ENCODE measurements at regions not wholly inside any gene's neighbourhood (a gene's known extent, or its start where the extent isn't known, plus 50 kb on each side); places are given as distances from the start of the nearest gene placed in this dataset.
A peak's percentile ranks its signal among the peaks of the same experiment; 100 is the strongest.

DNA sequence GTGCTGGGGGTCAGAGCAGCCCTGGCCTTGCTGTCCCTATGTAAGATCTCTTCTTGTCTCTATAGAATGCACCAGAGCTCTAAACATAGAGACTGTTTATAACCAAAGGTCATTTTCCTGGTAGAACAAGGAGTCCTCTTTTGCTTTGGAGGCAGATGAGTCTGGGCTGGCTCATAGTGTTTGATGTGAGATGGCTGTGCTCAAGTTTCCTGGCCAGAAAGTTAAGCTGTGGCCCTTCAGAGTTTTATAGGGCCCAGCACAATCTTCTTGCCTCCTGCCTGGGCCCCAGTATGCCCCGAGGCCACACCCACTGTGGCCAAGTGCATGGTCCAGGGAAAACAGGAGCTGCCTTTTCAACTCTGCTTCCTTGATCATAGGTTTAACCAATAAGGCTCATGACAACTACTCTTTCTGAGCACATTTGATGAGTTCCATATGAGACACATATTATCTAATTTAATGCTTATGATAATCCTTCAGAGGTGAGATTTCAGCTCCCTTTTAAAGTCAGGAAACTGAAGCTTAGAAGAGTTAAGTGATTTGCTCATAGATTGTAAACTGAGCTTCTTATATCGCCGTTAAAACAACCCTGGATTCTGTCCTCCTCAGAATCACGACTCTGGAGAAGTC is 66.3 kb downstream of the MYCN start:
- no peak overlapping the region for H3K9ac ChIP-seq (ENCODE audit: low read depth in 1 of 2, low read length in 2 of 2)
- no peak for DNase-seq (ENCODE audit: low spot score)
- no peak overlapping the region for H3K27ac ChIP-seq (ENCODE audit: low read depth in 1 of 2, low read length in 2 of 2)
- no peaks in the 10 kb centered on the region for H3K36me3 ChIP-seq (ENCODE audit: control insufficient read depth in 4 of 4, insufficient read depth in 3 of 4, low read depth in 1 of 4, low read length in 3 of 4)
- H3K9me3 ChIP-seq (ENCODE audit: control insufficient read depth in 4 of 4, low read length in 3 of 4) = no peaks in the 10 kb centered on the region
- no peaks in the 10 kb centered on the region for H3K4me1 ChIP-seq (ENCODE audit: control insufficient read depth in 4 of 4, insufficient read depth in 4 of 4, low read length in 3 of 4)
- peaks cover 0 to 2% (median 0%) of the 10 kb centered on the region in 4 donors for H3K27me3 ChIP-seq (ENCODE audit: control insufficient read depth in 4 of 4, insufficient read depth in 4 of 4, low read length in 3 of 4)
- no peak for TF ChIP-seq JUND (IDR thresholded peaks at IDR 0.05)
- TF ChIP-seq FOXA2 (IDR thresholded peaks at IDR 0.05) = no peak
- no peak for TF ChIP-seq EGR1 (IDR thresholded peaks at IDR 0.05; ENCODE audit: low read depth in 2 of 2)
- no peak for TF ChIP-seq TAF1 (conservative IDR thresholded peaks at IDR 0.05)
- TF ChIP-seq RXRA (IDR thresholded peaks at IDR 0.05) = no peak
- TF ChIP-seq, protein P1, sequence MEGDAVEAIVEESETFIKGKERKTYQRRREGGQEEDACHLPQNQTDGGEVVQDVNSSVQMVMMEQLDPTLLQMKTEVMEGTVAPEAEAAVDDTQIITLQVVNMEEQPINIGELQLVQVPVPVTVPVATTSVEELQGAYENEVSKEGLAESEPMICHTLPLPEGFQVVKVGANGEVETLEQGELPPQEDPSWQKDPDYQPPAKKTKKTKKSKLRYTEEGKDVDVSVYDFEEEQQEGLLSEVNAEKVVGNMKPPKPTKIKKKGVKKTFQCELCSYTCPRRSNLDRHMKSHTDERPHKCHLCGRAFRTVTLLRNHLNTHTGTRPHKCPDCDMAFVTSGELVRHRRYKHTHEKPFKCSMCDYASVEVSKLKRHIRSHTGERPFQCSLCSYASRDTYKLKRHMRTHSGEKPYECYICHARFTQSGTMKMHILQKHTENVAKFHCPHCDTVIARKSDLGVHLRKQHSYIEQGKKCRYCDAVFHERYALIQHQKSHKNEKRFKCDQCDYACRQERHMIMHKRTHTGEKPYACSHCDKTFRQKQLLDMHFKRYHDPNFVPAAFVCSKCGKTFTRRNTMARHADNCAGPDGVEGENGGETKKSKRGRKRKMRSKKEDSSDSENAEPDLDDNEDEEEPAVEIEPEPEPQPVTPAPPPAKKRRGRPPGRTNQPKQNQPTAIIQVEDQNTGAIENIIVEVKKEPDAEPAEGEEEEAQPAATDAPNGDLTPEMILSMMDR (IDR thresholded peaks at IDR 0.05; ENCODE audit: low read depth, low read length, missing input control) = no peak
- TF ChIP-seq HNF4G (IDR thresholded peaks at IDR 0.05) = peak; percentile 0
- TF ChIP-seq HNF4A (conservative IDR thresholded peaks at IDR 0.05) = no peak
- TF ChIP-seq YY1 (IDR thresholded peaks at IDR 0.05) = no peak
- TF ChIP-seq SP1 (IDR thresholded peaks at IDR 0.05) = peak; percentile 21
- no peak overlapping the region for H3K4me3 ChIP-seq (ENCODE audit: low read depth in 1 of 3, low read length in 3 of 3)
- WGBS = 90% methylated on average over 4 of the region's 4 CpGs

DNA sequence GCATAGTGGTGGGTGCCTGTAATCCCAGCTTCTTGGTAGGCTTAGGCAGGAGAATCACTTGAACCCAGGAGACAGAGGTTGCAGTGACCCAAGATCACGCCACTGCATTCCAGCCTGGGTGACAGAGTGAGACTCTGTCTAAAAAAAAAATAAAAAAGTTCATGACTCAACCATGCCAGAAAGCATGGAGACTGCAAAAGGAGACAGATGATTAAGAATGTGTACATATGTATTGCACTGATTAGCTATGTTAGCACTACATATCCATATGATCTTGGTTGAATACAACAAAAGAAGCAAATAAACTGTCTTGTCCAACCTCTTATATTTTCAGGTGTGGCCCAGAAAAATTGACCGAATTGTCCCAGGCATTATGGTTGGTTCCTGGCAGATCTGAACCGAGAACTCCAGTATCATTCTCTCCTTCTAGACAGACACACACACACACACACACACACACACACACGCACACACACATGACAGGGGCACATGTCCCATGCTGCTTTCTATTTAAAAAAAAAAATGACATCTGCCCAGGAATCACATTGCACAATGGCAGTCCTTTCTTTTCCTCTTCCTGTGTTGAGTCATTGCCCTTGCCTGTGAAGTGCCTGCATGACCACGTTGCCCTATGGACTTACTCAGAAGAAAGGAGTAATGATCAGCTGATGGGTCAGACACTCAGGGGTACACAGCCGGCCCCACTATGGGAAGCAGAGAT is 65.6 kb downstream of the MYCN start:
- Histone ChIP-seq H3K27ac (ENCODE audit: low read depth in 1 of 2, low read length in 2 of 2) (no peak overlapping the region), H3K4me1 (ENCODE audit: control insufficient read depth in 4 of 4, insufficient read depth in 4 of 4, low read length in 3 of 4) (no peaks in the 10 kb centered on the region), H3K36me3 (ENCODE audit: control insufficient read depth in 4 of 4, insufficient read depth in 3 of 4, low read depth in 1 of 4, low read length in 3 of 4) (no peaks in the 10 kb centered on the region), H3K9ac (ENCODE audit: low read depth in 1 of 2, low read length in 2 of 2) (no peak overlapping the region), H3K9me3 (ENCODE audit: control insufficient read depth in 4 of 4, low read length in 3 of 4) (no peaks in the 10 kb centered on the region), H3K27me3 (ENCODE audit: control insufficient read depth in 4 of 4, insufficient read depth in 4 of 4, low read length in 3 of 4) (no peaks in the 10 kb centered on the region), H3K4me3 (ENCODE audit: low read depth in 1 of 3, low read length in 3 of 3) (no peak overlapping the region)
- no peak for TF ChIP-seq FOXA2 (IDR thresholded peaks at IDR 0.05)
- no peak for TF ChIP-seq RAD21 (IDR thresholded peaks at IDR 0.05)
- TF ChIP-seq HNF4A (conservative IDR thresholded peaks at IDR 0.05) = peak; percentile 45 to 67
- peak in 1 of 2 donors; percentile 29 for TF ChIP-seq GABPA (IDR thresholded peaks at IDR 0.05 in 1 of 2, conservative IDR thresholded peaks at IDR 0.05 in 1 of 2)
- no peak for TF ChIP-seq FOXA1 (IDR thresholded peaks at IDR 0.05)
- peak; percentile 31 for TF ChIP-seq HNF4G (IDR thresholded peaks at IDR 0.05)
- TF ChIP-seq RXRA (IDR thresholded peaks at IDR 0.05) = peak; percentile 45 to 55
- no peak for TF ChIP-seq SP1 (IDR thresholded peaks at IDR 0.05)
- no peak for TF ChIP-seq TAF1 (conservative IDR thresholded peaks at IDR 0.05)
- TF ChIP-seq, protein P2, sequence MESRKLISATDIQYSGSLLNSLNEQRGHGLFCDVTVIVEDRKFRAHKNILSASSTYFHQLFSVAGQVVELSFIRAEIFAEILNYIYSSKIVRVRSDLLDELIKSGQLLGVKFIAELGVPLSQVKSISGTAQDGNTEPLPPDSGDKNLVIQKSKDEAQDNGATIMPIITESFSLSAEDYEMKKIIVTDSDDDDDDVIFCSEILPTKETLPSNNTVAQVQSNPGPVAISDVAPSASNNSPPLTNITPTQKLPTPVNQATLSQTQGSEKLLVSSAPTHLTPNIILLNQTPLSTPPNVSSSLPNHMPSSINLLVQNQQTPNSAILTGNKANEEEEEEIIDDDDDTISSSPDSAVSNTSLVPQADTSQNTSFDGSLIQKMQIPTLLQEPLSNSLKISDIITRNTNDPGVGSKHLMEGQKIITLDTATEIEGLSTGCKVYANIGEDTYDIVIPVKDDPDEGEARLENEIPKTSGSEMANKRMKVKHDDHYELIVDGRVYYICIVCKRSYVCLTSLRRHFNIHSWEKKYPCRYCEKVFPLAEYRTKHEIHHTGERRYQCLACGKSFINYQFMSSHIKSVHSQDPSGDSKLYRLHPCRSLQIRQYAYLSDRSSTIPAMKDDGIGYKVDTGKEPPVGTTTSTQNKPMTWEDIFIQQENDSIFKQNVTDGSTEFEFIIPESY (IDR thresholded peaks at IDR 0.05) = no peak
- no peak for TF ChIP-seq YY1 (IDR thresholded peaks at IDR 0.05)
- peak; percentile 34 to 59 for TF ChIP-seq JUND (IDR thresholded peaks at IDR 0.05)
- TF ChIP-seq, protein P3, sequence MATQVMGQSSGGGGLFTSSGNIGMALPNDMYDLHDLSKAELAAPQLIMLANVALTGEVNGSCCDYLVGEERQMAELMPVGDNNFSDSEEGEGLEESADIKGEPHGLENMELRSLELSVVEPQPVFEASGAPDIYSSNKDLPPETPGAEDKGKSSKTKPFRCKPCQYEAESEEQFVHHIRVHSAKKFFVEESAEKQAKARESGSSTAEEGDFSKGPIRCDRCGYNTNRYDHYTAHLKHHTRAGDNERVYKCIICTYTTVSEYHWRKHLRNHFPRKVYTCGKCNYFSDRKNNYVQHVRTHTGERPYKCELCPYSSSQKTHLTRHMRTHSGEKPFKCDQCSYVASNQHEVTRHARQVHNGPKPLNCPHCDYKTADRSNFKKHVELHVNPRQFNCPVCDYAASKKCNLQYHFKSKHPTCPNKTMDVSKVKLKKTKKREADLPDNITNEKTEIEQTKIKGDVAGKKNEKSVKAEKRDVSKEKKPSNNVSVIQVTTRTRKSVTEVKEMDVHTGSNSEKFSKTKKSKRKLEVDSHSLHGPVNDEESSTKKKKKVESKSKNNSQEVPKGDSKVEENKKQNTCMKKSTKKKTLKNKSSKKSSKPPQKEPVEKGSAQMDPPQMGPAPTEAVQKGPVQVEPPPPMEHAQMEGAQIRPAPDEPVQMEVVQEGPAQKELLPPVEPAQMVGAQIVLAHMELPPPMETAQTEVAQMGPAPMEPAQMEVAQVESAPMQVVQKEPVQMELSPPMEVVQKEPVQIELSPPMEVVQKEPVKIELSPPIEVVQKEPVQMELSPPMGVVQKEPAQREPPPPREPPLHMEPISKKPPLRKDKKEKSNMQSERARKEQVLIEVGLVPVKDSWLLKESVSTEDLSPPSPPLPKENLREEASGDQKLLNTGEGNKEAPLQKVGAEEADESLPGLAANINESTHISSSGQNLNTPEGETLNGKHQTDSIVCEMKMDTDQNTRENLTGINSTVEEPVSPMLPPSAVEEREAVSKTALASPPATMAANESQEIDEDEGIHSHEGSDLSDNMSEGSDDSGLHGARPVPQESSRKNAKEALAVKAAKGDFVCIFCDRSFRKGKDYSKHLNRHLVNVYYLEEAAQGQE (IDR thresholded peaks at IDR 0.05) = no peak
- TF ChIP-seq NR2F2 (IDR thresholded peaks at IDR 0.05) = no peak
- peak; percentile 43 for TF ChIP-seq ATF3 (IDR thresholded peaks at IDR 0.05)
- no peak for TF ChIP-seq EGR1 (IDR thresholded peaks at IDR 0.05; ENCODE audit: low read depth in 2 of 2)
- TF ChIP-seq, protein P4, sequence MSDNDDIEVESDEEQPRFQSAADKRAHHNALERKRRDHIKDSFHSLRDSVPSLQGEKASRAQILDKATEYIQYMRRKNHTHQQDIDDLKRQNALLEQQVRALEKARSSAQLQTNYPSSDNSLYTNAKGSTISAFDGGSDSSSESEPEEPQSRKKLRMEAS (IDR thresholded peaks at IDR 0.05) = no peak
- TF ChIP-seq, protein P1 (IDR thresholded peaks at IDR 0.05; ENCODE audit: low read depth, low read length, missing input control) = no peak
- DNase-seq (ENCODE audit: low spot score) = no peak
- WGBS = 66% methylated on average over 6 of the region's 6 CpGs
